ENCODE measurements at regions not wholly inside any gene's neighbourhood (a gene's known extent, or its start where the extent isn't known, plus 50 kb on each side); places are given as distances from the start of the nearest gene placed in this dataset.

DNA sequence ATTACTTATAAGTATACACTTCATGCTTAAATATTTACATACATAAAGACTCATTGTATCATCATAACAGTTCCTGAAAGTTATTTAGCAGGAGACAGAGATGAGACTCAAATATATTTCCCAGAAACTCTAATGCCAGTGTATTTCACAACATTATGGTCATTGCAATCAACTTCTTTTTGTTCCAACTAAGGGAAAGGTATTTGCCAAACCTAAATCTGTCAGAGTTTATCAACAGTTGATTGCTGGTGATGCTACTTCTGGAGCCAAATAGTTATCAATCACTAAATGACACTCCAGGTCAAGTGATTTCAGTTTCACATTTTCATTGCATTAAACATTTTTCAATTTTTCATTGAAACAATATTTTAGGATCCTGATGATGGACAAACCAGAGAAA lies 72.1 kb upstream of the AVPR1A start:
- no peak overlapping the region for H3K56ac ChIP-seq (ENCODE audit: extremely low read depth, insufficient read depth, low read length)
- H2BK15ac ChIP-seq (ENCODE audit: low read depth, low read length) = no peak overlapping the region
- no peak overlapping the region for H3K23ac ChIP-seq (ENCODE audit: low read depth, low read length)
- dilution Hi-C loops (cut with HindIII; ENCODE audit: low sequenced_read_pairs, unreplicated experiment) (no loop called here), intact Hi-C loops (cut with micrococcal nuclease) (no loop called here), in situ Hi-C loops (cut with MboI; ENCODE audit: low sequenced_read_pairs) (no loop called here)
- no peak overlapping the region for H3K14ac ChIP-seq (replicated peaks; ENCODE audit: low read depth, low read length)
- no peak overlapping the region for H4K5ac ChIP-seq (ENCODE audit: low read depth, low read length)
- no peak overlapping the region for H3K27ac ChIP-seq (ENCODE audit: insufficient read depth, low read length)
- H3K18ac ChIP-seq (ENCODE audit: low read depth, low read length) = no peak overlapping the region
- no peak overlapping the region for H3K4ac ChIP-seq (ENCODE audit: low read depth, low read length)
- no peak overlapping the region for H2AFZ ChIP-seq (replicated peaks; ENCODE audit: low read length, poor library complexity)
- no peaks in the 10 kb centered on the region for H3K36me3 ChIP-seq (ENCODE audit: control insufficient read depth, insufficient read depth, low read length)
- no peak overlapping the region for H2AK5ac ChIP-seq (ENCODE audit: low read depth, low read length)
- H3K4me1 ChIP-seq (ENCODE audit: control insufficient read depth, insufficient read depth, low read length) = no peaks in the 10 kb centered on the region
- DNase-seq (no peak), ATAC-seq (ENCODE audit: low read depth) (no peak)
- TF ChIP-seq CEBPB (IDR thresholded peaks at IDR 0.05; ENCODE audit: low read depth, low read length) (peak; percentile 28; the same call in 1 of the 2 replicates), MAZ (IDR thresholded peaks at IDR 0.05; ENCODE audit: borderline replicate concordance, low read depth, low read length) (no peak), NFE2L2 (IDR thresholded peaks at IDR 0.05; ENCODE audit: low read depth, low read length) (no peak), CHD1 (IDR thresholded peaks at IDR 0.05; ENCODE audit: low read depth, low read length) (no peak), RAD21 (IDR thresholded peaks at IDR 0.05; ENCODE audit: low read length) (no peak), POLR2A (IDR thresholded peaks at IDR 0.05; ENCODE audit: low read depth, low read length) (no peak), SMC3 (IDR thresholded peaks at IDR 0.05; ENCODE audit: low read depth, low read length) (no peak), MAFK (IDR thresholded peaks at IDR 0.05; ENCODE audit: low read depth, low read length) (no peak)
- TF ChIP-seq, protein P1, sequence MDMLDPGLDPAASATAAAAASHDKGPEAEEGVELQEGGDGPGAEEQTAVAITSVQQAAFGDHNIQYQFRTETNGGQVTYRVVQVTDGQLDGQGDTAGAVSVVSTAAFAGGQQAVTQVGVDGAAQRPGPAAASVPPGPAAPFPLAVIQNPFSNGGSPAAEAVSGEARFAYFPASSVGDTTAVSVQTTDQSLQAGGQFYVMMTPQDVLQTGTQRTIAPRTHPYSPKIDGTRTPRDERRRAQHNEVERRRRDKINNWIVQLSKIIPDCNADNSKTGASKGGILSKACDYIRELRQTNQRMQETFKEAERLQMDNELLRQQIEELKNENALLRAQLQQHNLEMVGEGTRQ (IDR thresholded peaks at IDR 0.05; ENCODE audit: low read depth, low read length) = no peak
- no peaks in the 10 kb centered on the region for H3K79me1 ChIP-seq (ENCODE audit: low read depth in 1 of 2, low read length in 2 of 2)
- BruUV-seq (replicated peaks) = no TSS peak
- H3K4me2 ChIP-seq (ENCODE audit: low read depth, low read length) = no peak overlapping the region
- H3K9ac ChIP-seq (ENCODE audit: low read depth, low read length) = no peak overlapping the region
- ChIA-PET POLR2A (ENCODE audit: unreplicated experiment) (no interaction called here), CTCF (no interaction called here)
- no peaks in the 10 kb centered on the region for H3K9me3 ChIP-seq (ENCODE audit: control insufficient read depth, insufficient read depth, low read length)
- no peak overlapping the region for H2BK120ac ChIP-seq (ENCODE audit: low read depth, low read length)
- no peak overlapping the region for H3K4me3 ChIP-seq (ENCODE audit: insufficient read depth, low read depth, low read length)
- H4K91ac ChIP-seq (ENCODE audit: insufficient read depth, low read depth, low read length) = no peak overlapping the region
- no peak overlapping the region for H2BK5ac ChIP-seq (ENCODE audit: low read depth, low read length, poor library complexity, severe bottlenecking)
- no peaks in the 10 kb centered on the region for H3K27me3 ChIP-seq (ENCODE audit: control insufficient read depth, insufficient read depth, low read length)
- no peaks in the 10 kb centered on the region for H4K20me1 ChIP-seq (ENCODE audit: insufficient read depth, low read length)
- H4K8ac ChIP-seq (ENCODE audit: low read depth in 2 of 2, low read length in 2 of 2) = no peak overlapping the region
- H3K9me1 ChIP-seq (ENCODE audit: insufficient read depth, low read length) = no peaks in the 10 kb centered on the region
- no peak overlapping the region for H2BK20ac ChIP-seq (ENCODE audit: low read depth, low read length)
- H2AK9ac ChIP-seq (replicated peaks; ENCODE audit: low read depth, low read length, poor library complexity) = no peak overlapping the region
